ENCODE measurements at regions not wholly inside any gene's neighbourhood (a gene's known extent, or its start where the extent isn't known, plus 50 kb on each side); places are given as distances from the start of the nearest gene placed in this dataset.
A peak's percentile ranks its signal among the peaks of the same experiment; 100 is the strongest.

GRCh38 chr13:32829676-32830335 lies 186.4 kb upstream of the KL start:
- Histone ChIP-seq H4K20me1 (ENCODE audit: insufficient read depth) (no peaks in the 10 kb centered on the region), H3K27ac (ENCODE audit: low read length) (no peak overlapping the region)

GRCh38 chr13:32830336-32831031 lies 185.7 kb upstream of the KL start:
- Histone ChIP-seq H3K4me3 (ENCODE audit: low read length) (no peak overlapping the region), H3K27me3 (ENCODE audit: insufficient read depth, low read depth, low read length) (no peaks in the 10 kb centered on the region), H2AFZ (ENCODE audit: low read depth, low read length) (no peak overlapping the region), H3K4me2 (ENCODE audit: low read length) (no peak overlapping the region), H3K27ac (ENCODE audit: low read length) (no peak overlapping the region), H3K9me3 (ENCODE audit: low read length) (no peaks in the 10 kb centered on the region), H3K9me2 (ENCODE audit: insufficient read depth, low read length) (no peaks in the 10 kb centered on the region), H4K20me1 (ENCODE audit: insufficient read depth) (no peaks in the 10 kb centered on the region), H3K9ac (ENCODE audit: low read length) (no peak overlapping the region), H3K36me3 (ENCODE audit: insufficient read depth, low read length) (no peaks in the 10 kb centered on the region), H3K79me2 (replicated peaks; ENCODE audit: insufficient read depth, low read length) (no peaks in the 10 kb centered on the region), H3F3A (ENCODE audit: insufficient read depth, low read length, poor library complexity, severe bottlenecking) (no peaks in the 10 kb centered on the region)
- no peak for TF ChIP-seq SMC3 (conservative IDR thresholded peaks at IDR 0.05; ENCODE audit: poor library complexity)
- TF ChIP-seq TAF1 (IDR thresholded peaks at IDR 0.05; ENCODE audit: low read depth), result no peak

More at GRCh38 chr13:32829676-32830335, 186.4 kb upstream of the KL start:
- Histone ChIP-seq H3K27me3 (ENCODE audit: insufficient read depth, low read depth, low read length) (no peaks in the 10 kb centered on the region), H3K9me2 (ENCODE audit: insufficient read depth, low read length) (no peaks in the 10 kb centered on the region), H3K9me3 (ENCODE audit: low read length) (no peaks in the 10 kb centered on the region), H3K4me3 (ENCODE audit: low read length) (no peak overlapping the region), H2AFZ (ENCODE audit: low read depth, low read length) (no peak overlapping the region), H3K4me2 (ENCODE audit: low read length) (no peak overlapping the region), H3K79me2 (replicated peaks; ENCODE audit: insufficient read depth, low read length) (no peaks in the 10 kb centered on the region), H3K9ac (ENCODE audit: low read length) (peak overlapping the region; percentile 17), H3F3A (ENCODE audit: insufficient read depth, low read length, poor library complexity, severe bottlenecking) (no peaks in the 10 kb centered on the region), H3K36me3 (ENCODE audit: insufficient read depth, low read length) (no peaks in the 10 kb centered on the region)
- peak; percentile 37 for TF ChIP-seq POLR2AphosphoS5 (IDR thresholded peaks at IDR 0.05)
- no peak for TF ChIP-seq EZH2 (IDR thresholded peaks at IDR 0.05; ENCODE audit: borderline replicate concordance, insufficient read depth, low read length, poor library complexity, severe bottlenecking)

- no peaks in the 10 kb centered on the region for H4K20me1 ChIP-seq (ENCODE audit: insufficient read depth)
- H3K79me2 ChIP-seq (replicated peaks; ENCODE audit: insufficient read depth, low read length), result no peaks in the 10 kb centered on the region
- H3F3A ChIP-seq (ENCODE audit: insufficient read depth, low read length, poor library complexity, severe bottlenecking), result no peaks in the 10 kb centered on the region
- H3K9me2 ChIP-seq (ENCODE audit: insufficient read depth, low read length), result no peaks in the 10 kb centered on the region
- H3K4me2 ChIP-seq (ENCODE audit: low read length), result peak overlapping the region; percentile 47
- H3K36me3 ChIP-seq (ENCODE audit: insufficient read depth, low read length), result no peaks in the 10 kb centered on the region
- peak overlapping the region; percentile 89 for H3K27ac ChIP-seq (ENCODE audit: low read length)
- H3K4me3 ChIP-seq (ENCODE audit: low read length), result peak overlapping the region; percentile 34
- H3K27me3 ChIP-seq (ENCODE audit: insufficient read depth, low read depth, low read length), result no peaks in the 10 kb centered on the region
- no peaks in the 10 kb centered on the region for H3K9me3 ChIP-seq (ENCODE audit: low read length)
- peak overlapping the region; percentile 52 for H3K9ac ChIP-seq (ENCODE audit: low read length)
- TF ChIP-seq REST (IDR thresholded peaks at IDR 0.05; ENCODE audit: borderline replicate concordance) (peak; percentile 48), MXI1 (conservative IDR thresholded peaks at IDR 0.05; ENCODE audit: poor library complexity, severe bottlenecking) (no peak), EZH2 (IDR thresholded peaks at IDR 0.05; ENCODE audit: borderline replicate concordance, insufficient read depth, low read length, poor library complexity, severe bottlenecking) (no peak), CTCF (IDR thresholded peaks at IDR 0.05; ENCODE audit: poor library complexity, severe bottlenecking) (peak; percentile 55), RAD21 (conservative IDR thresholded peaks at IDR 0.05) (peak; percentile 70), POLR2AphosphoS5 (IDR thresholded peaks at IDR 0.05) (peak; percentile 62), EP300 (conservative IDR thresholded peaks at IDR 0.05; ENCODE audit: poor library complexity, severe bottlenecking) (peak; percentile 77), TAF1 (IDR thresholded peaks at IDR 0.05; ENCODE audit: low read depth) (no peak), SMC3 (conservative IDR thresholded peaks at IDR 0.05; ENCODE audit: poor library complexity) (peak; percentile 73)
- no peak overlapping the region for H2AFZ ChIP-seq (ENCODE audit: low read depth, low read length)
Observed at GRCh38 chr13:32837307-32837972, 178.8 kb upstream of the KL start.
